H9 (cell line): ENCODE measurements at regions not wholly inside any gene's neighbourhood (a gene's known extent, or its start where the extent isn't known, plus 50 kb on each side); places are given as distances from the start of the nearest gene placed in this dataset.

Source experiments
- DNase-seq: peaks from one replicate; pipeline ENCODE4 v3.0.0-alpha.2; 2017
- H2AFZ ChIP-seq: one replicate; pipeline ENCODE4 v1.6.1; 2013; ENCODE audit warnings: mild to moderate bottlenecking, low read length, control low read depth, moderate library complexity
- H2AK5ac ChIP-seq: 2 replicates; pipeline ENCODE4 v1.6.1; 2013; ENCODE audit warnings: low read length, control low read depth, mixed read lengths; ENCODE audit not compliant: insufficient read length
- H2BK120ac ChIP-seq: one replicate; pipeline ENCODE4 v1.6.1; 2013; ENCODE audit warnings: low read depth, mild to moderate bottlenecking, low read length, control low read depth, inconsistent platforms; ENCODE audit not compliant: poor library complexity, severe bottlenecking
- H2BK12ac ChIP-seq: 2 replicates; pipeline ENCODE4 v1.6.1; 2013; ENCODE audit warnings: low read length, control low read depth, mixed read lengths, low read depth; ENCODE audit not compliant: insufficient read length
- H2BK15ac ChIP-seq: 2 replicates; pipeline ENCODE4 v1.6.1; 2013; ENCODE audit warnings: low read depth, low read length, control low read depth
- H2BK20ac ChIP-seq: one replicate; pipeline ENCODE4 v1.6.1; 2013; ENCODE audit warnings: low read depth, mild to moderate bottlenecking, low read length, control low read depth, inconsistent platforms; ENCODE audit not compliant: poor library complexity, severe bottlenecking
- H2BK5ac ChIP-seq: 2 replicates; pipeline ENCODE4 v1.6.1; 2013; ENCODE audit warnings: low read length, control low read depth, mixed read lengths; ENCODE audit not compliant: insufficient read length
- H3K14ac ChIP-seq: 2 replicates; pipeline ENCODE4 v1.6.1; 2013; ENCODE audit warnings: low read length, control low read depth; ENCODE audit not compliant: insufficient read depth
- H3K18ac ChIP-seq: 2 replicates; pipeline ENCODE4 v1.6.1; 2013; ENCODE audit warnings: low read depth, mild to moderate bottlenecking, mixed read lengths, low read length, control low read depth; ENCODE audit not compliant: insufficient read length
- H3K23ac ChIP-seq: 2 replicates; pipeline ENCODE4 v1.6.1; 2013; ENCODE audit warnings: low read length, control low read depth, mixed read lengths, low read depth; ENCODE audit not compliant: insufficient read length
- H3K23me2 ChIP-seq: 2 replicates; pipeline ENCODE4 v1.6.1; 2013; ENCODE audit warnings: low read depth, mild to moderate bottlenecking, mixed read lengths, low read length, control low read depth; ENCODE audit not compliant: insufficient read length, poor library complexity, severe bottlenecking
- H3K27ac ChIP-seq: 2 replicates; pipeline ENCODE4 v1.5.1; 2013; ENCODE audit warnings: low read length, control low read depth, mixed read lengths, low read depth; ENCODE audit not compliant: insufficient read length
- H3K27me3 ChIP-seq: 2 replicates; pipeline ENCODE4 v1.6.1; 2013; ENCODE audit warnings: low read length, control low read depth, inconsistent platforms; ENCODE audit not compliant: insufficient read depth
- H3K4ac ChIP-seq: 2 replicates; pipeline ENCODE4 v1.6.1; 2013; ENCODE audit warnings: low read depth, mild to moderate bottlenecking, control low read depth, inconsistent platforms, low read length, moderate library complexity
- H3K4me1 ChIP-seq: 2 replicates; pipeline ENCODE4 v1.6.1; 2013; ENCODE audit warnings: low read length, control low read depth, inconsistent platforms; ENCODE audit not compliant: insufficient read depth
- H3K4me2 ChIP-seq: 2 replicates; pipeline ENCODE4 v1.6.1; 2013; ENCODE audit warnings: low read length, control low read depth, mixed read lengths; ENCODE audit not compliant: insufficient read length, insufficient read depth
- H3K56ac ChIP-seq: 2 replicates; pipeline ENCODE4 v1.6.1; 2013; ENCODE audit warnings: low read depth, mild to moderate bottlenecking, mixed read lengths, low read length, control low read depth; ENCODE audit not compliant: insufficient read length
- H3K79me1 ChIP-seq: 2 replicates; pipeline ENCODE4 v1.6.1; 2013; ENCODE audit warnings: low read depth, mild to moderate bottlenecking, moderate library complexity, low read length, control low read depth, inconsistent platforms; ENCODE audit not compliant: insufficient read depth, poor library complexity, severe bottlenecking
- H3K79me2 ChIP-seq: 2 replicates; pipeline ENCODE4 v1.6.1; 2013; ENCODE audit warnings: low read length, control low read depth, inconsistent platforms; ENCODE audit not compliant: insufficient read depth
- H3K9ac ChIP-seq: 2 replicates; pipeline ENCODE4 v1.6.1; 2013; ENCODE audit warnings: low read length, control low read depth, mixed read lengths; ENCODE audit not compliant: insufficient read length; ENCODE audit errors: extremely low read depth
- H3K9me3 ChIP-seq: one replicate; pipeline ENCODE4 v1.6.1; 2013; ENCODE audit warnings: low read depth, low read length, inconsistent platforms; ENCODE audit not compliant: control insufficient read depth
- H3T11ph ChIP-seq: one replicate; pipeline ENCODE4 v1.6.1; 2013; ENCODE audit warnings: mild to moderate bottlenecking, low read length, control low read depth, inconsistent platforms
- H4K20me1 ChIP-seq: one replicate; pipeline ENCODE4 v1.6.1; 2013; ENCODE audit not compliant: control insufficient read depth, insufficient read length, insufficient read depth
- H4K5ac ChIP-seq: 2 replicates; pipeline ENCODE4 v1.6.1; 2013; ENCODE audit warnings: low read depth, mild to moderate bottlenecking, mixed read lengths, low read length, control low read depth; ENCODE audit not compliant: insufficient read length
- H4K8ac ChIP-seq: replicated peaks from 2 replicates; pipeline ENCODE4 v1.6.1; 2013; ENCODE audit warnings: low read length, control low read depth, mixed read lengths, low read depth; ENCODE audit not compliant: insufficient read length
- H4K91ac ChIP-seq: 2 replicates; pipeline ENCODE4 v1.6.1; 2013; ENCODE audit warnings: low read depth, mild to moderate bottlenecking, moderate library complexity, mixed read lengths, low read length, control low read depth; ENCODE audit not compliant: insufficient read length
- H3K27ac Mint-ChIP-seq, 3 experiments: 2 replicates in 2 of 3; 3 replicates in 1 of 3; pipeline ENCODE4 v1.8.0; 2020 to 2021; ENCODE audit warnings: mixed read lengths in 3 of 3, mild to moderate bottlenecking in 1 of 3, moderate library complexity in 1 of 3
- H3K27me3 Mint-ChIP-seq: 2 replicates; pipeline ENCODE4 v1.8.0; 2021; ENCODE audit warnings: low read depth, mild to moderate bottlenecking, moderate library complexity, mixed read lengths
- H3K36me3 Mint-ChIP-seq, 3 experiments: 2 replicates in 2 of 3; 3 replicates in 1 of 3; pipeline ENCODE4 v1.8.0; 2020 to 2021; ENCODE audit warnings: low read depth in 3 of 3, mixed read lengths in 3 of 3; ENCODE audit not compliant: insufficient read depth in 1 of 3
- H3K4me1 Mint-ChIP-seq, 2 experiments: 2 replicates each; pipeline ENCODE4 v1.8.0; 2020; ENCODE audit warnings: mixed read lengths in 2 of 2
- H3K4me3 Mint-ChIP-seq, 2 experiments: 2 replicates in 1 of 2; 3 replicates in 1 of 2; pipeline ENCODE4 v1.8.0; 2020 to 2021; ENCODE audit warnings: mild to moderate bottlenecking in 2 of 2, mixed read lengths in 2 of 2, moderate library complexity in 1 of 2
- H3K9me3 Mint-ChIP-seq, 2 experiments: 2 replicates in 1 of 2; 3 replicates in 1 of 2; pipeline ENCODE4 v1.8.0; 2020; ENCODE audit warnings: mild to moderate bottlenecking in 2 of 2, mixed read lengths in 2 of 2, moderate library complexity in 1 of 2
- WGBS: extraction: QIAGEN DNeasy Blood & Tissue Kit; methylation state at CpG from one replicate; pipeline ENCODE4 v1.1.7; 2013; ENCODE audit warnings: missing lambda C conversion rate, low lambda C conversion rate, mixed read lengths; ENCODE audit not compliant: insufficient read length; ENCODE audit errors: extremely low coverage; 5-methylcytosine and 5-hydroxymethylcytosine counted together
- TF ChIP-seq, protein P1 (sequence below): fragments of 200-600 bp; sonication (generic); conservative IDR thresholded peaks from 3 replicates; pipeline ENCODE4 v1.8.0; 2021; ENCODE audit warnings: antibody characterized with exemption, mild to moderate bottlenecking

DNA sequence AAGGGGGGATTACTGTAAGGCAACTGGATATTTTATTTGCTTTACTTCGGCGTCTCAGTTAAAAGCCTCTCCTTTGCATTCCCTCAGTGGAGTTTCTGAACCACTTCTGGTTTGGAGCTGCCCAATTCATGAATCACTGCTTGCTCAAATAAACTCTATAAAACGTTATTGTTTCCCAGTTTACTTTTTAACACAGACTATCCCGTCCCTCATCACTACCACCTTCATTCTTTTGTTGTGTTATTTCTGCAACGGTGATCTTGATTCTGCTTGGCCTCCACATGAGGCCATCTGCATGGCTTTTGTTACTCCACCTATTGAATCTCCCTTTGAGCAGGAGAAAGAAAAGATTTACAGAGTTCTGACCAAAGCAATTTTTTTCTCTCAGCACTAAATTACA, 104.0 kb upstream of the PLEKHA5 start:
- no peaks in the 10 kb centered on the region for H3K9me3 ChIP-seq
- Mint-ChIP-seq H3K36me3 (peaks cover 2 to 11% (median 3%) of the 10 kb centered on the region in 3 experiments; a peak in 3 of 7 replicates), H3K27me3 (no peaks in the 10 kb centered on the region), H3K9me3 (peaks cover 2 to 6% of the 10 kb centered on the region in 2 experiments; a peak in 2 of 5 replicates), H3K4me3 (no peak overlapping the region), H3K27ac (peak overlapping the region in 2 of 3 experiments; percentile 12 to 74; a peak in 4 of 7 replicates), H3K4me1 (peaks cover 22 to 34% of the 10 kb centered on the region in 2 experiments)
- no peaks in the 10 kb centered on the region for H4K20me1 ChIP-seq
- H4K8ac ChIP-seq, result no peak overlapping the region
- no peak overlapping the region for H3K18ac ChIP-seq
- H2BK20ac ChIP-seq, result no peak overlapping the region
- H2BK12ac ChIP-seq, result no peak overlapping the region
- H3K4ac ChIP-seq, result no peak overlapping the region
- H3K14ac ChIP-seq, result no peak overlapping the region
- H2BK15ac ChIP-seq, result no peak overlapping the region
- H3K23ac ChIP-seq, result no peak overlapping the region
- no peak overlapping the region for H2AFZ ChIP-seq
- H2BK5ac ChIP-seq, result no peak overlapping the region
- peaks cover 4% of the 10 kb centered on the region for H3K4me1 ChIP-seq
- H3K56ac ChIP-seq, result no peak overlapping the region
- no peaks in the 10 kb centered on the region for H3K79me1 ChIP-seq
- no peak overlapping the region for H4K5ac ChIP-seq
- H3K9ac ChIP-seq, result no peak overlapping the region
- no peak overlapping the region for H2AK5ac ChIP-seq
- H2BK120ac ChIP-seq, result no peak overlapping the region
- H3K27me3 ChIP-seq, result no peaks in the 10 kb centered on the region
- DNase-seq, result no peak
- H3K27ac ChIP-seq, result no peak overlapping the region
- H3T11ph ChIP-seq, result no peak overlapping the region
- no CpG with 5 or more reads among the region's 5 CpGs for WGBS
- TF ChIP-seq, protein P1, sequence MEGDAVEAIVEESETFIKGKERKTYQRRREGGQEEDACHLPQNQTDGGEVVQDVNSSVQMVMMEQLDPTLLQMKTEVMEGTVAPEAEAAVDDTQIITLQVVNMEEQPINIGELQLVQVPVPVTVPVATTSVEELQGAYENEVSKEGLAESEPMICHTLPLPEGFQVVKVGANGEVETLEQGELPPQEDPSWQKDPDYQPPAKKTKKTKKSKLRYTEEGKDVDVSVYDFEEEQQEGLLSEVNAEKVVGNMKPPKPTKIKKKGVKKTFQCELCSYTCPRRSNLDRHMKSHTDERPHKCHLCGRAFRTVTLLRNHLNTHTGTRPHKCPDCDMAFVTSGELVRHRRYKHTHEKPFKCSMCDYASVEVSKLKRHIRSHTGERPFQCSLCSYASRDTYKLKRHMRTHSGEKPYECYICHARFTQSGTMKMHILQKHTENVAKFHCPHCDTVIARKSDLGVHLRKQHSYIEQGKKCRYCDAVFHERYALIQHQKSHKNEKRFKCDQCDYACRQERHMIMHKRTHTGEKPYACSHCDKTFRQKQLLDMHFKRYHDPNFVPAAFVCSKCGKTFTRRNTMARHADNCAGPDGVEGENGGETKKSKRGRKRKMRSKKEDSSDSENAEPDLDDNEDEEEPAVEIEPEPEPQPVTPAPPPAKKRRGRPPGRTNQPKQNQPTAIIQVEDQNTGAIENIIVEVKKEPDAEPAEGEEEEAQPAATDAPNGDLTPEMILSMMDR, result no peak
- no peak overlapping the region for H4K91ac ChIP-seq
- H3K23me2 ChIP-seq, result no peaks in the 10 kb centered on the region
- H3K79me2 ChIP-seq, result no peaks in the 10 kb centered on the region
- no peak overlapping the region for H3K4me2 ChIP-seq
